Uterus (tissue), 3 donors: ENCODE measurements at regions not wholly inside any gene's neighbourhood (a gene's known extent, or its start where the extent isn't known, plus 50 kb on each side); places are given as distances from the start of the nearest gene placed in this dataset.
"Not testable (repeated sequence)": the region's sequence is repeated elsewhere in the genome, so short reads cannot be mapped to it uniquely, and the experiment has no call there.

ENCODE experiments used
- DNase-seq, 2 donors: peaks; one replicate each; pipeline ENCODE4 v3.0.0-alpha.2; 2019 to 2020
- H3K27ac ChIP-seq, 2 donors: fragments of 200-600 bp; sonication (generic); 1 replicate in 1 of 2; 2 replicates in 1 of 2; pipeline ENCODE4 v1.5.1; 2016 to 2018
- H3K27me3 ChIP-seq, 2 donors: fragments of 200-600 bp; sonication (generic); one replicate each; pipeline ENCODE4 v1.5.1; 2018 to 2019; ENCODE audit warnings: control low read depth in 1 of 2
- H3K36me3 ChIP-seq, 2 donors: fragments of 200-600 bp; sonication (generic); one replicate each; pipeline ENCODE4 v1.5.1; 2019; ENCODE audit warnings: control low read depth in 1 of 2
- H3K4me1 ChIP-seq, 2 donors: fragments of 200-600 bp; sonication (generic); one replicate each; pipeline ENCODE4 v1.5.1; 2018 to 2019; ENCODE audit warnings: control low read depth in 1 of 2
- H3K4me3 ChIP-seq, 2 donors: fragments of 200-600 bp; sonication (generic); 1 replicate in 1 of 2; 2 replicates in 1 of 2; pipeline ENCODE4 v1.5.1; 2018 to 2019; ENCODE audit warnings: mild to moderate bottlenecking in 1 of 2
- H3K9me3 ChIP-seq, 2 donors: fragments of 200-600 bp; sonication (generic); one replicate each; pipeline ENCODE4 v1.5.1; 2019; ENCODE audit warnings: control low read depth in 1 of 2
- POLR2A ChIP-seq, 2 donors: fragments of 450-650 bp; IDR thresholded peaks; one replicate each; pipeline ENCODE4 v1.6.1; 2016; ENCODE audit warnings: antibody characterized with exemption in 2 of 2, mild to moderate bottlenecking in 1 of 2, moderate library complexity in 1 of 2
- intact Hi-C: fragments of 100-400 bp; cut with DNase I; formaldehyde crosslinking; loops from one replicate; pipeline ENCODE4 v1.15.1; 2023; ENCODE audit warnings: low total_unique reads
- TF ChIP-seq, protein P1 (sequence below), 4 experiments: fragments of 200-600 bp in 2 of 4; fragments of 450-650 bp in 2 of 4; sonication (generic) in 2 of 4; IDR thresholded peaks; one replicate each; pipeline ENCODE4 v1.5.1; 2016 to 2019; ENCODE audit warnings: antibody characterized with exemption in 4 of 4, mild to moderate bottlenecking in 2 of 4, moderate library complexity in 1 of 4
- donor health status: DM: yes; HTN: yes; CAD: no.

DNA sequence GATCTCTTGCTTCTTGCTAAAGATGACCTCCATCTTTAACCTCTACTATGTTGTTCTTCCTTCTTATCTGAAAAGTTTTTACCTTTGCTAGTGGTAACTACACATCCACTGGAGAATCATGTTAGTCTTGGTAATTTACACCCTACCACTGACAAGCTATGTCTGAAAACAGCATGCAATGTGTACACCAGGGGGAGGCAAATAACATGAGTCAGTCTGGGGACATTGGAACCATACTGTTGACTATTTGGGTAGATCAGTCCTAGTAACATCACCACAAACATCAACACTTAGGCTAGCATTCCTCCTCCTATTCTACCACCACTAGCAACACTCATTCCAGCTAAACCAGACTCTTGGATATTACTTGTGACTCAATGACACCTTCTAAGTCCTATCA is 549.0 kb downstream of the KCNT2 start:
- Histone ChIP-seq H3K27ac (no peak overlapping the region), H3K4me1 (no peaks in the 10 kb centered on the region), H3K36me3 (no peaks in the 10 kb centered on the region), H3K4me3 (no peak overlapping the region), H3K9me3 (no peaks in the 10 kb centered on the region), H3K27me3 (no peaks in the 10 kb centered on the region)
- no peak for DNase-seq
- TF ChIP-seq, protein P1, sequence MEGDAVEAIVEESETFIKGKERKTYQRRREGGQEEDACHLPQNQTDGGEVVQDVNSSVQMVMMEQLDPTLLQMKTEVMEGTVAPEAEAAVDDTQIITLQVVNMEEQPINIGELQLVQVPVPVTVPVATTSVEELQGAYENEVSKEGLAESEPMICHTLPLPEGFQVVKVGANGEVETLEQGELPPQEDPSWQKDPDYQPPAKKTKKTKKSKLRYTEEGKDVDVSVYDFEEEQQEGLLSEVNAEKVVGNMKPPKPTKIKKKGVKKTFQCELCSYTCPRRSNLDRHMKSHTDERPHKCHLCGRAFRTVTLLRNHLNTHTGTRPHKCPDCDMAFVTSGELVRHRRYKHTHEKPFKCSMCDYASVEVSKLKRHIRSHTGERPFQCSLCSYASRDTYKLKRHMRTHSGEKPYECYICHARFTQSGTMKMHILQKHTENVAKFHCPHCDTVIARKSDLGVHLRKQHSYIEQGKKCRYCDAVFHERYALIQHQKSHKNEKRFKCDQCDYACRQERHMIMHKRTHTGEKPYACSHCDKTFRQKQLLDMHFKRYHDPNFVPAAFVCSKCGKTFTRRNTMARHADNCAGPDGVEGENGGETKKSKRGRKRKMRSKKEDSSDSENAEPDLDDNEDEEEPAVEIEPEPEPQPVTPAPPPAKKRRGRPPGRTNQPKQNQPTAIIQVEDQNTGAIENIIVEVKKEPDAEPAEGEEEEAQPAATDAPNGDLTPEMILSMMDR (IDR thresholded peaks at IDR 0.05): no peak
- TF ChIP-seq POLR2A (IDR thresholded peaks at IDR 0.05): no peak
- intact Hi-C loops: no loop called here

- H3K36me3 ChIP-seq: no peaks in the 10 kb centered on the region
- intact Hi-C loops: no loop called here
- no peak overlapping the region for H3K27ac ChIP-seq
- no peak overlapping the region for H3K4me3 ChIP-seq
- H3K27me3 ChIP-seq: no peaks in the 10 kb centered on the region
- TF ChIP-seq, protein P1 (IDR thresholded peaks at IDR 0.05): no peak
- TF ChIP-seq POLR2A (IDR thresholded peaks at IDR 0.05): no peak
- H3K4me1 ChIP-seq: no peaks in the 10 kb centered on the region
- H3K9me3 ChIP-seq: no peaks in the 10 kb centered on the region
- no peak for DNase-seq
These were observed 551.3 kb downstream of the KCNT2 start for GRCh38 chr1:196056966-196057365.

DNA sequence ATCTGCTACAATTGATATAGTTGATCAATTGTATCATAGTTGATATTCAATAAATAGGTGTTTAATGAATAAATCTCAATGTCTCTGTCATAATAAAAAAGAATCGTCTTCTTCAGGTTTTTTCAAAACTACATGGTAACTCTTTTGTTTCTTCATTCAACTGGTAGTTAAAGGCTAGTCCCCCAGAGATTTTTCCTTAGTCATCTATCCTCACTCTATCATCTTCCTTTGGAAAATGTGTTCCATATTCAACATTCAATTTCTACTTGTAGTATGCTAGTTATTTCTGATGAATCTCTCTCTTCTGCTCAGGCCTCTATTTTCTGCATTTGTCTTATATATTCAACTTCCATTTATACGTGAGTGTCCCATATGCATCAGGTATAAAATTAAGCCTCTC is 558.8 kb downstream of the KCNT2 start:
- TF ChIP-seq POLR2A (IDR thresholded peaks at IDR 0.05): no peak
- TF ChIP-seq, protein P1 (IDR thresholded peaks at IDR 0.05): no peak
- no peak for DNase-seq
- H3K27me3 ChIP-seq: no peaks in the 10 kb centered on the region
- intact Hi-C loops: no loop called here
- no peak overlapping the region for H3K4me3 ChIP-seq
- H3K27ac ChIP-seq: no peak overlapping the region
- H3K9me3 ChIP-seq: no peaks in the 10 kb centered on the region
- H3K36me3 ChIP-seq: peaks cover 0 to 3% of the 10 kb centered on the region in 2 donors
- H3K4me1 ChIP-seq: no peaks in the 10 kb centered on the region

DNA sequence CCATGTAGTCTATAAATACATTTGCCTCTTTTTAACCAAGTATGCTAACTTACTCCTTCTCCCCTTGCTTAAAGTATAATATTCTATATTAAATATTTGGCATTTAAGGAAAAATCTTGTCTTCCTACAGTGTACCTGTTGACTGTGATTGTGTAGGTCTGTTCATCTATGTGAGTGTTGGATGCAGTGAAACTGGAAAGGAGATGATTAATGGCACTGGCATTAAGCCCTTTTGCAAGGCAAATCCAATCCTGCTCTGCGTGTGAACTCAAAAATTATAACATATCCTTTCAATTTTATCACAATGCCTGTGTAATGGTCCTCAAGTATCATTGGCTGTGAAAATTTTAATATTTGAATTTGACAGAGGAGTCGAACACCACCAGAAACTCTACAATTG is 565.0 kb downstream of the KCNT2 start:
- intact Hi-C loops: no loop called here
- H3K36me3 ChIP-seq: no peaks in the 10 kb centered on the region
- TF ChIP-seq, protein P1 (IDR thresholded peaks at IDR 0.05): no peak
- no peak for TF ChIP-seq POLR2A (IDR thresholded peaks at IDR 0.05)
- DNase-seq: no peak
- no peak overlapping the region for H3K27ac ChIP-seq
- H3K4me3 ChIP-seq: no peak overlapping the region
- no peaks in the 10 kb centered on the region for H3K4me1 ChIP-seq
- peaks cover 0 to 3% of the 10 kb centered on the region in 2 donors for H3K9me3 ChIP-seq
- H3K27me3 ChIP-seq: no peaks in the 10 kb centered on the region

DNA sequence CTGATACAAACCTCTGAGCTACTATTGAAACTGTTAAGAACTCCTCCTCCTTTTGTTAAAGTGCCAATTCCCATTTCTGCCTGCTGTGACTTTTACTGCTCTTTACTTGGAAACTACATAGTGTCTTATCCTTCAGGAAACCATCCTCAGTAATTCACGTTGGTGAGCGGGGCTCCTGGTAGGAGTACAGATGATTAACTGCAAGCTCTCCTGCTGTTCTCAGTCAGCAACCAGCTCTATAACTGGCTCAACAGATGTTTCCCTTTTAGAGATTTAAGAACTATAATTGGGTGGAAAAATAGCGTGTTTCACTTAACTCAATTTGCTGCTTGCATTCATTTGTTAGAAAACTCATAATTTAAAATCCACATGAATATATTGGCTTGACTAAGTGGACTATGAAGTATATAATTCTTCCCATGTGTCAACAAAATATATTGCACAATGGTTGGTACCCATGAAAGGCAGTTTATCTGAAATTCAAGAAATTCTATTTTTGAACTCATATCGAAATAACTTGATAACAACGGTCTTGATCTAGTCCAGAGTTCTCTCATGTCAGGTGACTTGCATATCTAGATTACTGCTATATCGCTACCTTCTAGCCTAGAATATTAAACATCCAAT is 574.0 kb downstream of the KCNT2 start:
- H3K27ac ChIP-seq: no peak overlapping the region
- H3K36me3 ChIP-seq: no peaks in the 10 kb centered on the region
- H3K27me3 ChIP-seq: no peaks in the 10 kb centered on the region
- no peak overlapping the region for H3K4me3 ChIP-seq
- no peak for DNase-seq
- intact Hi-C loops: no loop called here
- TF ChIP-seq, protein P1 (IDR thresholded peaks at IDR 0.05): no peak
- no peak for TF ChIP-seq POLR2A (IDR thresholded peaks at IDR 0.05)
- H3K4me1 ChIP-seq: no peaks in the 10 kb centered on the region
- H3K9me3 ChIP-seq: no peaks in the 10 kb centered on the region

GRCh38 chr1:196031387-196031786 is 576.9 kb downstream of the KCNT2 start:
- H3K27ac ChIP-seq, DNase-seq, H3K4me3 ChIP-seq, H3K36me3 ChIP-seq, H3K9me3 ChIP-seq, H3K4me1 ChIP-seq, intact Hi-C loops, H3K27me3 ChIP-seq: not testable (repeated sequence)
